ENCODE measurements at regions not wholly inside any gene's neighbourhood (a gene's known extent, or its start where the extent isn't known, plus 50 kb on each side); places are given as distances from the start of the nearest gene placed in this dataset.
"Not testable (repeated sequence)": the region's sequence is repeated elsewhere in the genome, so short reads cannot be mapped to it uniquely, and the experiment has no call there.

DNA sequence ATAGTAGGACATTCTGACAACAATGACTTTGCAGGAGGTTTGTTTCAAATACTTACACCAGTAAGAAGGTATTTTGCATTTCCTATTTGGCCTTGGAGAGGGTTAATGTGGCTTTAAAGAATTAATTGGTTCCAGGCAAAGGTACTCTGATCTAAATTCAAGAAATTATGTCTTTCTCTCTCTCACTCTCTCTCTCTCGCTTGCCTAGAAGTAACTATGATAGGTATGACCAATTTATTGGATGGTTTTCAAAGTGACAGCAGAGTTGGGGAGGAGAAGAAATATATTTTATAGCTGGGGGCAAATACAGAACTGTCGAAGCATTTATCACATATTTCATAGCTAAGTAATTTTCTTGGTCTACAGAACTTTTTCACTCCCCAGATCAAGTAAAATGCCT lies 116.0 kb downstream of the ATP6V1G3 start:
- in situ Hi-C loops (cut with MboI; ENCODE audit: low sequenced_read_pairs, unreplicated experiment), result no loop called here
- TF ChIP-seq, protein P1, sequence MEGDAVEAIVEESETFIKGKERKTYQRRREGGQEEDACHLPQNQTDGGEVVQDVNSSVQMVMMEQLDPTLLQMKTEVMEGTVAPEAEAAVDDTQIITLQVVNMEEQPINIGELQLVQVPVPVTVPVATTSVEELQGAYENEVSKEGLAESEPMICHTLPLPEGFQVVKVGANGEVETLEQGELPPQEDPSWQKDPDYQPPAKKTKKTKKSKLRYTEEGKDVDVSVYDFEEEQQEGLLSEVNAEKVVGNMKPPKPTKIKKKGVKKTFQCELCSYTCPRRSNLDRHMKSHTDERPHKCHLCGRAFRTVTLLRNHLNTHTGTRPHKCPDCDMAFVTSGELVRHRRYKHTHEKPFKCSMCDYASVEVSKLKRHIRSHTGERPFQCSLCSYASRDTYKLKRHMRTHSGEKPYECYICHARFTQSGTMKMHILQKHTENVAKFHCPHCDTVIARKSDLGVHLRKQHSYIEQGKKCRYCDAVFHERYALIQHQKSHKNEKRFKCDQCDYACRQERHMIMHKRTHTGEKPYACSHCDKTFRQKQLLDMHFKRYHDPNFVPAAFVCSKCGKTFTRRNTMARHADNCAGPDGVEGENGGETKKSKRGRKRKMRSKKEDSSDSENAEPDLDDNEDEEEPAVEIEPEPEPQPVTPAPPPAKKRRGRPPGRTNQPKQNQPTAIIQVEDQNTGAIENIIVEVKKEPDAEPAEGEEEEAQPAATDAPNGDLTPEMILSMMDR (IDR thresholded peaks at IDR 0.05; ENCODE audit: borderline replicate concordance, control extremely low read depth, extremely low read depth, insufficient read depth, missing control alignments), result no peak
- DNase-seq (ENCODE audit: low spot score), result no peak

DNA sequence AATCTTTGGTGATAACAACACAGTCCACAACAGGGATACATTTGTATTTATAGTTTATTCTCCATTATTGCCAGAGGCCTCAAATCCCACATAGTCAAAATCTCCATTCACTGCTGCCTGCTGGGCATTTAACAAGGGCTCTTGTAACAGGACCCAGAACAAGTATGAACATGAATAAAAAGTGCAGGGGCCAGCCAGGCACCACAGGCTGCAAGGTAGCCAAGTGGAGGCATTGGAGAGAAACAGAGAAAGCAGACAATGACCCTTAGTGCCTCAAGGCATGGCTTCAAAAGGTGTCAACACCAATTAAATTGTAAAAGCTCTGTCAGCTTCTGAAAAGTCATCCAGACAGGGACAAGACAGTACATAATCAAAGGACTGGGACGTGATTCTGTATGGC lies 116.8 kb downstream of the ATP6V1G3 start:
- DNase-seq (ENCODE audit: low spot score), result no peak
- TF ChIP-seq, protein P1 (IDR thresholded peaks at IDR 0.05; ENCODE audit: borderline replicate concordance, control extremely low read depth, extremely low read depth, insufficient read depth, missing control alignments), result no peak
- in situ Hi-C loops (cut with MboI; ENCODE audit: low sequenced_read_pairs, unreplicated experiment), result no loop called here

DNA sequence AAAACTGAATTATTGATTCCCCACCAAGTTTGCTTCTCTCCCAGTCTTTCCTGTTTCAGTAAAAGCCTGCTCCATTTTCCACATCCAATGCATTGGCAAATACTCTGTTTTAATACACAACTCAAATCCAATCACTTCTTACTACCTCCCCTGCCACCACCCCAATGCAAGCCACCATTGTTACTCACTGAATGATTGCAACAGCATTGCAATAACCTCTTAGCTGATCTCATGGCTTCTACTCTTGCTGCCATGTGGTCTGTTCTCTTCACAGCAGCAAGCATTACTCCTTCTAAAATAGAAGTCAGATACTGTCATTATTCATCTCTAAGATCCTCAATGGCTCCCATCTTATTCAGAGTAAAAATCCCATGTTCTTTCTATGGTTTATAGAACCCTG lies 123.4 kb downstream of the ATP6V1G3 start:
- no peak for DNase-seq (ENCODE audit: low spot score)
- in situ Hi-C loops (cut with MboI; ENCODE audit: low sequenced_read_pairs, unreplicated experiment), result no loop called here

DNA sequence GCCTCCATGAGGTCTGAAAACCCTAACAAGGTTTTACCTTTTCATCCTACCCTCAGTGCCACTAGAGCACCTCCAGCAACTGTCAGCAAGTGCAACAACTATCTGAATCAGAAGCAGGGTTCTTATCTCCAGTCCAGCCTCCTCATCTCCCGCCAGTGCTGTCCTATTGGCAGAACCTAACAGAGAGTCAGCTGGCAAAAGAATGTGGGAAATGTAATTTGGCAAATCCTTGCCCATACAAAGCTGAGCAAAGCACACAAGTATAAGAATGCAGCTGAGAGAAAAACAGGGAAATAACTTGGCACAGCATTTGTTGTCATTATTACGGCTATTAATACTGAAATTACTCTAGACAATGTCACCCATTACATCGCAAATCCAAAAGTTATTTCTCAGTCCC lies 124.2 kb downstream of the ATP6V1G3 start:
- no peak for DNase-seq (ENCODE audit: low spot score)
- in situ Hi-C loops (cut with MboI; ENCODE audit: low sequenced_read_pairs, unreplicated experiment), result no loop called here
- TF ChIP-seq, protein P1 (IDR thresholded peaks at IDR 0.05; ENCODE audit: borderline replicate concordance, control extremely low read depth, extremely low read depth, insufficient read depth, missing control alignments), result no peak

More for the DNA sequence above, 123.4 kb downstream of the ATP6V1G3 start:
- TF ChIP-seq, protein P1 (IDR thresholded peaks at IDR 0.05; ENCODE audit: borderline replicate concordance, control extremely low read depth, extremely low read depth, insufficient read depth, missing control alignments), result no peak

DNA sequence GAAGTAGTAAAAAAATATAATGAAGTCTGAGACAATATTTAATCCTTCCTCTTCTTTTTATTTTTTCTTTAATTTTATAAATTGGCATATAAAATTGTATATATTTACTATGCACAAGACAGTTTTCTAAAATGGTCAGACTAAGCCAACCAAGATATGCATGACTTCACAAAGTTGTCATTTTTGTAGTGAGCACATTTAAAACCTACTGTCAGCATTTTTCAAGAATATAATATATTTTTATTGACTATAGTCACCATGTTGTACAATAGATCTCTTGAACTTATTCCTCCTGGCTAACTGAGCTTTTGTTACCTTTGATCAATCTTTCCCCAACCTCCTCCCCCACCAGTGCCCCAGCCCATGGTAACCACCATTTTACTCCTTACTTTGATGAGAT lies 129.2 kb downstream of the ATP6V1G3 start:
- no peak for DNase-seq (ENCODE audit: low spot score)
- in situ Hi-C loops (cut with MboI; ENCODE audit: low sequenced_read_pairs, unreplicated experiment), result no loop called here
- TF ChIP-seq, protein P1 (IDR thresholded peaks at IDR 0.05; ENCODE audit: borderline replicate concordance, control extremely low read depth, extremely low read depth, insufficient read depth, missing control alignments), result no peak

DNA sequence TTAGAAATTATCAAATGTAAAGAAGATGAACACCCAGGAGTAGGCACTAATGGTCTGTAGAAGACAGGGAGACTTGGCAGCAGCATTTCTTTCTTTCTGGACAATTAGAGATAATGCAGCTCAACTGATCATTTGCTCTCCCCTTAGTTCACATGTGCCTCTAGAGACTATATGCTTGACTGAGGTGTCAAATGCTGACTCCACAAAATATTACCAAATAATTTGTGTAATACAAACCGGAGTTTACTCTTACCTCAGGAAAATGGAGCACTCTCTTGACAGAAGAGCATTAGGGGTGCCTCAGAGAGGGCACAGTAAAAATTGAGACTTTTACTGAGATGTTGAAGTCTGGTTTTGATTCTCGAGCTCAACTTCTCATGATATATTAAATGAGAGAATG lies 131.8 kb downstream of the ATP6V1G3 start:
- DNase-seq (ENCODE audit: low spot score), result no peak

DNA sequence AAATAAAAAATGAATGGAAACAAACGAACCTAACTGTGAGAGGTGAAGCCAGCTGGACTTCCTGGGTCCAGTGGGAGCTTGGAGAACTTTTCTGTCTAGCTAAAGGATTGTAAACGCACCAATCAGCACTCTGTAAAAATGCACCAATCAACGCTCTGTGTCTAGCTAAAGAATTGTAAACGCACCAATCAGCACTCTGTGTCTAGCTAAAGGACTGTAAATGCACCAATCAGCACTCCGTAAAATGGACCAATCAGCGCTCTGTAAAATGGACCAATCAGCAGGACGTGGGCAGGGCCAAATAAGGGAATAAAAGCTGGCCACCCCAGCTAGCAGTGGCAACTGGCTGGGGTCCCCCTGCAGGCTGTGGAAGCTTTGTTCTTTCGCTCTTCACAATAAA lies 135.8 kb downstream of the ATP6V1G3 start:
- in situ Hi-C loops (cut with MboI; ENCODE audit: low sequenced_read_pairs, unreplicated experiment); DNase-seq (ENCODE audit: low spot score): not testable (repeated sequence)

More for the DNA sequence above, 131.8 kb downstream of the ATP6V1G3 start:
- TF ChIP-seq, protein P1 (IDR thresholded peaks at IDR 0.05; ENCODE audit: borderline replicate concordance, control extremely low read depth, extremely low read depth, insufficient read depth, missing control alignments), result no peak
- in situ Hi-C loops (cut with MboI; ENCODE audit: low sequenced_read_pairs, unreplicated experiment), result no loop called here

Measured in GM13976 (cell line).